GM12878 (cell line): ENCODE measurements at regions not wholly inside any gene's neighbourhood (a gene's known extent, or its start where the extent isn't known, plus 50 kb on each side); places are given as distances from the start of the nearest gene placed in this dataset.

ENCODE experiments used
- BACH1 ChIP-seq: fragments of 450-650 bp; IDR thresholded peaks from 2 replicates; pipeline ENCODE4 v1.6.1; 2017; ENCODE audit warnings: mild to moderate bottlenecking, borderline replicate concordance
- BCL11A ChIP-seq: IDR thresholded peaks from 2 replicates; pipeline ENCODE4 v1.6.1; 2011; ENCODE audit warnings: low read depth, low read length
- CBFB ChIP-seq: IDR thresholded peaks from 2 replicates; pipeline ENCODE4 v1.6.1; 2016; ENCODE audit warnings: antibody characterized with exemption, low read depth
- CEBPB ChIP-seq, 2 experiments: fragments of 150-350 bp in 1 of 2; IDR thresholded peaks; 2 replicates each; pipeline ENCODE4 v1.6.1; 2012 to 2014; ENCODE audit warnings: low read depth in 2 of 2, low read length in 2 of 2, borderline replicate concordance in 1 of 2, inconsistent platforms in 1 of 2
- CEBPZ ChIP-seq: fragments of 150-350 bp; IDR thresholded peaks from 2 replicates; pipeline ENCODE4 v1.6.1; 2016; ENCODE audit warnings: low read depth, low read length
- DPF2 ChIP-seq: fragments of 450-650 bp; IDR thresholded peaks from 2 replicates; pipeline ENCODE4 v1.6.1; 2017; ENCODE audit warnings: mild to moderate bottlenecking
- ETV6 ChIP-seq, 2 experiments: fragments of 450-650 bp in 1 of 2; IDR thresholded peaks in 1 of 2; conservative IDR thresholded peaks in 1 of 2; 2 replicates each; pipeline ENCODE4 v1.6.1; 2014; ENCODE audit warnings: antibody characterized with exemption in 1 of 2, borderline replicate concordance in 1 of 2, low read depth in 1 of 2, mild to moderate bottlenecking in 1 of 2, moderate library complexity in 1 of 2
- MEF2A ChIP-seq: IDR thresholded peaks from 2 replicates; pipeline ENCODE4 v1.6.1; 2011; ENCODE audit warnings: low read depth, mild to moderate bottlenecking, low read length, moderate library complexity; ENCODE audit not compliant: insufficient read depth
- NBN ChIP-seq: fragments of 450-650 bp; IDR thresholded peaks from 2 replicates; pipeline ENCODE4 v1.6.1; 2016
- NFIC ChIP-seq: IDR thresholded peaks from 2 replicates; pipeline ENCODE4 v1.6.1; 2012; ENCODE audit warnings: low read depth, mild to moderate bottlenecking, inconsistent platforms, low read length, moderate library complexity
- NKRF ChIP-seq: fragments of 450-650 bp; conservative IDR thresholded peaks from 2 replicates; pipeline ENCODE4 v1.6.1; 2017; ENCODE audit warnings: mild to moderate bottlenecking, moderate library complexity
- PKNOX1 ChIP-seq: fragments of 450-650 bp; IDR thresholded peaks from 2 replicates; pipeline ENCODE4 v1.6.1; 2016; ENCODE audit warnings: mild to moderate bottlenecking
- PML ChIP-seq: IDR thresholded peaks from 2 replicates; pipeline ENCODE4 v1.6.1; 2012; ENCODE audit warnings: low read length, inconsistent platforms
- PRDM15 ChIP-seq: fragments of 450-650 bp; formaldehyde crosslinking; IDR thresholded peaks from 2 replicates; pipeline ENCODE4 v1.4.0; 2020; ENCODE audit warnings: mild to moderate bottlenecking, moderate library complexity
- SKIL ChIP-seq: fragments of 450-650 bp; IDR thresholded peaks from 2 replicates; pipeline ENCODE4 v1.6.1; 2017; ENCODE audit warnings: mild to moderate bottlenecking, low read depth, inconsistent platforms; ENCODE audit not compliant: poor library complexity, severe bottlenecking
- SP1 ChIP-seq: IDR thresholded peaks from one replicate; pipeline ENCODE4 v1.6.1; 2011; ENCODE audit warnings: low read depth, low read length
- TBL1XR1 ChIP-seq: IDR thresholded peaks from 2 replicates; pipeline ENCODE4 v1.6.1; 2012; ENCODE audit warnings: low read depth, low read length, improper control_type of control experiment
- YBX1 ChIP-seq: fragments of 450-650 bp; IDR thresholded peaks from 2 replicates; pipeline ENCODE4 v1.6.1; 2016; ENCODE audit warnings: antibody characterized with exemption

GRCh38 chr10:89959433-89960110 is 258.2 kb downstream of the KIF20B start (continued):
- TF ChIP-seq BACH1 (peak; percentile 79), PML (no peak), TBL1XR1 (no peak), MEF2A (0 out of 2 replicates have a peak, but pooled peaks have one; percentile 51), NFIC (peak; percentile 80), CBFB (peak; percentile 59; the same call in 1 of the 2 replicates), DPF2 (peak; percentile 92; the same call in 1 of the 2 replicates), CEBPZ (no peak), NKRF (no peak), PKNOX1 (0 out of 2 replicates have a peak, but pooled peaks have one; percentile 31), SP1 (no peak), SKIL (no peak), BCL11A (peak; percentile 97), NBN (0 out of 2 replicates have a peak, but pooled peaks have one; percentile 23), PRDM15 (CRISPR knock-in tag) (no peak), ETV6 (conservative IDR thresholded peaks at IDR 0.05 in 1 of 2, IDR thresholded peaks at IDR 0.05 in 1 of 2; ENCODE audit: borderline replicate concordance in 1 of 2, low read depth in 1 of 2) (peak in 1 of 2 experiments; percentile 19; a peak in 1 of 4 replicates), YBX1 (no peak), CEBPB (IDR thresholded peaks at IDR 0.05; ENCODE audit: borderline replicate concordance in 1 of 2, low read depth in 2 of 2, low read length in 2 of 2) (no peak)
